Natural killer cell (primary cell): ENCODE measurements at regions not wholly inside any gene's neighbourhood (a gene's known extent, or its start where the extent isn't known, plus 50 kb on each side); places are given as distances from the start of the nearest gene placed in this dataset.

ENCODE experiments used
- ATAC-seq, 3 donors: fragments of 150-1000 bp in 2 of 3; fragments of 200-7000 bp in 1 of 3; cut with Tn5 transposase; 1 replicate in 1 of 3; 2 replicates in 2 of 3; pipeline ENCODE4 v1.10.0; 2021; ENCODE audit warnings: mild to moderate bottlenecking in 2 of 3, moderate library complexity in 2 of 3
- DNase-seq, 2 donors: peaks; one replicate each; pipeline versions ENCODE4 v3.0.0 to v3.0.0-alpha.2; 2013 to 2021; ENCODE audit warnings: mixed read lengths in 1 of 2
- H3K27ac ChIP-seq: one replicate; pipeline ENCODE4 v1.5.1; 2013; ENCODE audit warnings: mild to moderate bottlenecking, low read length
- H3K27me3 ChIP-seq: one replicate; pipeline ENCODE4 v1.6.1; 2013; ENCODE audit warnings: low read length; ENCODE audit not compliant: control insufficient read depth, insufficient read depth
- H3K36me3 ChIP-seq: one replicate; pipeline ENCODE4 v1.6.1; 2013; ENCODE audit warnings: low read length; ENCODE audit not compliant: control insufficient read depth, insufficient read depth
- H3K4me1 ChIP-seq: one replicate; pipeline ENCODE4 v1.6.1; 2013; ENCODE audit warnings: low read length; ENCODE audit not compliant: control insufficient read depth, insufficient read depth
- H3K4me3 ChIP-seq: one replicate; pipeline ENCODE4 v1.5.1; 2013; ENCODE audit warnings: low read length
- H3K9me3 ChIP-seq: one replicate; pipeline ENCODE4 v1.6.1; 2013; ENCODE audit warnings: low read length; ENCODE audit not compliant: control insufficient read depth, insufficient read depth
- H3K27ac Mint-ChIP-seq, 2 donors: one replicate each; pipeline ENCODE4 v1.8.0; 2022; ENCODE audit warnings: mild to moderate bottlenecking in 2 of 2, mixed read lengths in 2 of 2, moderate library complexity in 1 of 2
- H3K27me3 Mint-ChIP-seq, 2 donors: one replicate each; pipeline ENCODE4 v1.8.0; 2022; ENCODE audit warnings: low read depth in 2 of 2, mixed read lengths in 2 of 2
- H3K36me3 Mint-ChIP-seq: one replicate; pipeline ENCODE4 v1.8.0; 2022; ENCODE audit warnings: mixed read lengths
- H3K4me1 Mint-ChIP-seq, 2 donors: one replicate each; pipeline ENCODE4 v1.8.0; 2022; ENCODE audit warnings: mixed read lengths in 2 of 2
- H3K4me3 Mint-ChIP-seq: one replicate; pipeline ENCODE4 v1.8.0; 2022; ENCODE audit warnings: mild to moderate bottlenecking, moderate library complexity, mixed read lengths
- H3K9me3 Mint-ChIP-seq, 2 donors: one replicate each; pipeline ENCODE4 v1.8.0; 2022; ENCODE audit warnings: mixed read lengths in 2 of 2
- CTCF ChIP-seq: fragments of 200-600 bp; IDR thresholded peaks from one replicate; pipeline ENCODE4 v1.8.0; 2022; ENCODE audit warnings: antibody characterized with exemption
- WGBS: methylation state at CpG from one replicate; pipeline ENCODE4 v1.1.7; 2013; ENCODE audit warnings: missing lambda C conversion rate; ENCODE audit not compliant: insufficient coverage; 5-methylcytosine and 5-hydroxymethylcytosine counted together
- intact Hi-C: fragments of 100-400 bp; cut with micrococcal nuclease; formaldehyde crosslinking; loops from one replicate; pipeline ENCODE4 v1.14.2; 2022

GRCh38 chr10:61100887-61101286 is 156.9 kb upstream of the RHOBTB1 start:
- TF ChIP-seq CTCF = no peak
- WGBS = 90% methylated on average over 5 of the region's 5 CpGs
- no peak overlapping the region for H3K27ac Mint-ChIP-seq
- H3K4me1 Mint-ChIP-seq = no peaks in the 10 kb centered on the region
- Histone ChIP-seq H3K27ac (no peak overlapping the region), H3K4me1 (no peaks in the 10 kb centered on the region), H3K9me3 (no peaks in the 10 kb centered on the region), H3K27me3 (no peaks in the 10 kb centered on the region), H3K36me3 (no peaks in the 10 kb centered on the region), H3K4me3 (no peak overlapping the region)
- DNase-seq (no peak), ATAC-seq (no peak)
- H3K9me3 Mint-ChIP-seq = no peaks in the 10 kb centered on the region
- H3K36me3 Mint-ChIP-seq = no peaks in the 10 kb centered on the region
- no peak overlapping the region for H3K4me3 Mint-ChIP-seq
- intact Hi-C loops = no loop called here
- peaks cover 0 to 2% of the 10 kb centered on the region in 2 donors for H3K27me3 Mint-ChIP-seq

GRCh38 chr10:61099756-61100155 is 155.8 kb upstream of the RHOBTB1 start:
- no peak overlapping the region for H3K4me3 ChIP-seq
- ATAC-seq (no peak), DNase-seq (no peak)
- H3K4me1 ChIP-seq = no peaks in the 10 kb centered on the region
- H3K27me3 Mint-ChIP-seq = no peaks in the 10 kb centered on the region
- no peaks in the 10 kb centered on the region for H3K36me3 Mint-ChIP-seq
- no peaks in the 10 kb centered on the region for H3K4me1 Mint-ChIP-seq
- H3K9me3 Mint-ChIP-seq = no peaks in the 10 kb centered on the region
- H3K27ac ChIP-seq = no peak overlapping the region
- no peaks in the 10 kb centered on the region for H3K27me3 ChIP-seq
- no peaks in the 10 kb centered on the region for H3K9me3 ChIP-seq
- TF ChIP-seq CTCF = no peak
- intact Hi-C loops = no loop called here
- no peak overlapping the region for H3K4me3 Mint-ChIP-seq
- no peak overlapping the region for H3K27ac Mint-ChIP-seq
- H3K36me3 ChIP-seq = no peaks in the 10 kb centered on the region
- 87% methylated on average over 4 of the region's 4 CpGs for WGBS

GRCh38 chr10:61098966-61099365 is 155.0 kb upstream of the RHOBTB1 start:
- no peaks in the 10 kb centered on the region for H3K27me3 Mint-ChIP-seq
- intact Hi-C loops = no loop called here
- WGBS = 100% methylated on average over 1 of the region's 1 CpG

More at GRCh38 chr10:61098966-61099365, 155.0 kb upstream of the RHOBTB1 start:
- H3K9me3 ChIP-seq = no peaks in the 10 kb centered on the region
- no peak overlapping the region for H3K4me3 ChIP-seq
- no peaks in the 10 kb centered on the region for H3K27me3 ChIP-seq
- no peak for DNase-seq
- no peaks in the 10 kb centered on the region for H3K4me1 ChIP-seq
- Mint-ChIP-seq H3K27ac (no peak overlapping the region), H3K36me3 (no peaks in the 10 kb centered on the region), H3K4me1 (no peaks in the 10 kb centered on the region), H3K4me3 (no peak overlapping the region), H3K9me3 (no peaks in the 10 kb centered on the region)
- no peak overlapping the region for H3K27ac ChIP-seq
- no peaks in the 10 kb centered on the region for H3K36me3 ChIP-seq
- no peak for ATAC-seq
- TF ChIP-seq CTCF = no peak
